Kidney tubule cell (primary cell): ENCODE measurements at regions not wholly inside any gene's neighbourhood (a gene's known extent, or its start where the extent isn't known, plus 50 kb on each side); places are given as distances from the start of the nearest gene placed in this dataset.
"Not testable (repeated sequence)": the region's sequence is repeated elsewhere in the genome, so short reads cannot be mapped to it uniquely, and the experiment has no call there.

ENCODE experiments used
- DNase-seq: peaks from one replicate; pipeline ENCODE4 v3.0.0-alpha.2; 2018; ENCODE audit warnings: low spot score

GRCh38 chr16:64297863-64298600, 823.8 kb downstream of the CDH11 start:
- no peak for DNase-seq

GRCh38 chr16:64295466-64295865, 826.4 kb downstream of the CDH11 start:
- no peak for DNase-seq

- no peak for DNase-seq
Measured at GRCh38 chr16:64292953-64293352, 828.9 kb downstream of the CDH11 start.

- DNase-seq: no peak
Measured at GRCh38 chr16:64292161-64292560, 829.7 kb downstream of the CDH11 start.

DNA sequence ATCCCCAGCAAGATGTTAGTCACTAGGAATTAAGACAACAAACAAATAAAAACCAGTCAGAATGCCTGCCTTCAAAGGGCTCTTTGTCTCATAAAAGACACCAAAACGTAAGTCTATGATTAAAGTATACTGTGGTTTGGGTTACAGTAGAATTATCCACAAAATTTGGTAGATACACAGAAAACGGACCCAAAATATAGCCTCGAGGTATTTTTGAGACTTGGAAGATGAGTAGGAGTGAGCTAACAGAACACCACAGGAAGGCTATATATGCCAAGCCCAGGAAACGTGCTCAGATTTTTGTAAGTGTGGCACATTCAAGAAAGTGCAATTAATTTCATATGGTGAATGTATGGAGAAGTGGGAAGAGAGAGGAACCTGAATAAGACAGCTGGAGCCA, 831.4 kb downstream of the CDH11 start:
- DNase-seq: no peak

DNA sequence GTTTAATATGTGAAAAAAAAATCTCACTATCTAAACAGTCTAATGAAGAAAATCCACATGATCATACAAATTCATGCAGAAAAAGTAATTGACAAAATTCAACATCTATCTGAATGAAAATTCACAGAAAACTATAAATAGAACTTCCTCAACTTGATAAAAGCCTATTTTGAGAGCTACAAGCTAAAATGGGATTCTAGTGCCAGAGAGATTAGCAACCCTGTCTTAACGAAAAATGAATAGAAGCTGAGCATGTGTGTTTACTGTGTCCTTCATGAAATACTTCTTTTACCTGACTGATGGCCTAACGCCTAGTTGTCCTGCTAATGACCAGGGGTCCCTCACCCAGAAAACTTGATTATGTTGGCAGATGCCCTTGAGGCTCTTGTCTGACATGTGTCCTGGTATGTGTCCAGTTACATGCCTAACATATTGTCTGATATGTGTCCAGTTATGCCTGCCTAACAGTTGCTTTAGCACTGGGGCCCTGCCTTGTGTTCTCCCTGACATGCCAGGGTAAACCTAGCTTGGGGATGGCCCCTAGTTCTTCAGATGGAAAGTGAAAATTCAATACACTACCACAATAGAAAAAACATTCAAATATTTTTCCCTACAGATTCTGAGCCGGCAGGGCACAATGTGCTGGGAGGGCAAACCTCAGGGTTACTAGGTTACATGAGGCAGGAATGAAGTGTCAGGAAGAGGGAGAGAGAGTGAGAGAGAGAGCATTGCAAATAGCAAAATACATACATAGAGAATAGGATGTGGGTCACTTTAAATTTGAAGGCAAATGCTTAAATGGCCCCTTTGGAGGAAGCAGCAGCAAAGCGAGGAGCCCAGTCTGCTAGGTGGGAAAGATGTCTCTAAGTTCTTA, 834.0 kb downstream of the CDH11 start:
- DNase-seq: no peak

GRCh38 chr16:64282181-64282580, 839.7 kb downstream of the CDH11 start:
- no peak for DNase-seq

GRCh38 chr16:64280317-64280716, 841.5 kb downstream of the CDH11 start:
- DNase-seq: no peak

- DNase-seq: peak; percentile 1
Measured at GRCh38 chr16:64278196-64278595, 843.7 kb downstream of the CDH11 start.

GRCh38 chr16:64276646-64277045, 845.2 kb downstream of the CDH11 start:
- DNase-seq: no peak

DNA sequence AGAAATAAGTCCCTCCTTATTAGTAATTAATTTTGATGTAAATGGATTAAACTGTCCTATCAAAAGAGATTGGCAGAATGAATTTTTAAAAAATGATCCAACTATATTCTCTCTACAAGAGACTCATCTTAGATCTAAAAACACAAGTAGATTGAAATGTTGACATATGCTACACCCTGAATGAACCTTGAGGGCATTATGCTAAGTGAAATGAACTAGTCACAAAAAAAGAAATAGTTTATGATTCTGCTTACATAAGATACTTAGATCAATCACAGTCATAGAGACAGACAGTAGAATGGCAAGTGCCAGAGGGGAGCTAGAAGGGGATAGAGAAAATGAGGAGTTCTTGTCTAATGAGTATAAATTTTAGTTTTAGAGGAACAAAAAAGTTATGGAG, 849.8 kb downstream of the CDH11 start:
- DNase-seq: no peak

DNA sequence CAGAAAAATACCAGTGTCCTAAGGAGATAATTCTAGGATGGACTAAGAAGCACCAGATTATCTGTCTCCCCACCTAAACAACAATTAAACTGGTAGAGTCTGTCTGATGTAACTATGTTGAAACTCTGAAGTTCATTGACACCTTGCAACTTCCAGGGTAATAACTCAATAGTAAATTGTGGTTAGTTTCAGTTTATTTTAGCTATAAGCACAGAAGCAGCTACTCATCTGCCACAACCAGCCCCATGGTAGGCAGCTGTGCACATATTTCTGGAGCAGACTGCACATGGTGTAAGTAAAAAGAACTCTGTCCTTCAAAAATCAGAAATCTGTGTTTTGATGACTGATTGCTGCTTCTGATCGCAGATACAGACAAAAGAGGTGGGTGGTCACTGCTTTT, 852.1 kb downstream of the CDH11 start:
- DNase-seq: no peak

DNA sequence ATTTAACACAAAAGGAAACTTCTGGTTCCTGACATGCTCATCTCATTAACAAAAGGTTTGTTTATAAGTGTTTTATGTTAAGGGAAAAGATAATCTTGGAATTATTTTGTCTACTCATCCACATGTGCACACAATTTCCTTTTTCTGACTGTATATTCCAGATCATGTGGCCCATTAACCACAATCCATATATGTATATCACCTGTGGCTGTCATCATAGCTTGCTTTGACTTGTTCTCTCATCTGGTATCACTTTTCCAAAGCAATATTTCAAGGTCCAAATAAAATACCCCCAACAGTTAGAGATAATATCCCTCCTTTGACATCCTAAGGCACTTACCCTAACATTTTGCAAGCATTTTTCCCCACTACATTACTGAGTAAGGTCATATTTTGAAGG, 856.1 kb downstream of the CDH11 start:
- DNase-seq: no peak

DNA sequence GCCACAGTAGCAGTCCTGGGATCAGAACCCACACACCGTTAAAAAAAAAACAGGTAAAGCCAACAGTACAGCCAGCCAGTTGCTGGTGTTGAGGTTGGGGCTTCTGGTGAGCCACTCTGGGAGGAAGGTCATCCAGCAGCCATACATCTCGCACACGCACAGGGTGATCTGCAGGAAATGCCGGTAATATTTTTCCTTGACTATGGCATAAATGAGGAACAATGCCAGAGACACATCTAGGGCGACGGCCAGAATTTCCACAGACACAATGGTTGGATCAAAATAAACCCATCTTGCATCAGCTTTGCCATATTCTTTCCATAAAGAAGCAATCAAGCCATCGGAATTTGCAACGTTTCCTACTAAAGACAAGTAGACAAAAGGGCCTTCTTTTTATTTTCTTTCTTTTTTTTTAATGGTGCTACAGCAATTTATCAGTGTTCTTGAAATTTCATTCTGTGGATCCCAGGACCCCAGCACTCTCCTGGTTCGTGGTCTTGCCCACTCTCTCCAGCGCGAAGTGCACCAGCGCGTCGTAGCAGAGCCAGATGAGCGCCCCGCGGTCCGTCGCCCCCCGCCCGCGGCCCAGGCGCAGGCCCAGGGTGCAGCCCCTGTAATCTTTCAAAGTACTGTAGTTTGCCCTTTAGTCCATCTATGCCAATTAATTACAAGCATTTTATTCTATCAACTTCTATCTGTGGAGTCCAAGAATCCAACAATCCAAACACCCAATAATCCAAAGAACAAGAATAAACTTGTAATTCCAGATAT, 861.0 kb downstream of the CDH11 start:
- DNase-seq: not testable (repeated sequence)

DNA sequence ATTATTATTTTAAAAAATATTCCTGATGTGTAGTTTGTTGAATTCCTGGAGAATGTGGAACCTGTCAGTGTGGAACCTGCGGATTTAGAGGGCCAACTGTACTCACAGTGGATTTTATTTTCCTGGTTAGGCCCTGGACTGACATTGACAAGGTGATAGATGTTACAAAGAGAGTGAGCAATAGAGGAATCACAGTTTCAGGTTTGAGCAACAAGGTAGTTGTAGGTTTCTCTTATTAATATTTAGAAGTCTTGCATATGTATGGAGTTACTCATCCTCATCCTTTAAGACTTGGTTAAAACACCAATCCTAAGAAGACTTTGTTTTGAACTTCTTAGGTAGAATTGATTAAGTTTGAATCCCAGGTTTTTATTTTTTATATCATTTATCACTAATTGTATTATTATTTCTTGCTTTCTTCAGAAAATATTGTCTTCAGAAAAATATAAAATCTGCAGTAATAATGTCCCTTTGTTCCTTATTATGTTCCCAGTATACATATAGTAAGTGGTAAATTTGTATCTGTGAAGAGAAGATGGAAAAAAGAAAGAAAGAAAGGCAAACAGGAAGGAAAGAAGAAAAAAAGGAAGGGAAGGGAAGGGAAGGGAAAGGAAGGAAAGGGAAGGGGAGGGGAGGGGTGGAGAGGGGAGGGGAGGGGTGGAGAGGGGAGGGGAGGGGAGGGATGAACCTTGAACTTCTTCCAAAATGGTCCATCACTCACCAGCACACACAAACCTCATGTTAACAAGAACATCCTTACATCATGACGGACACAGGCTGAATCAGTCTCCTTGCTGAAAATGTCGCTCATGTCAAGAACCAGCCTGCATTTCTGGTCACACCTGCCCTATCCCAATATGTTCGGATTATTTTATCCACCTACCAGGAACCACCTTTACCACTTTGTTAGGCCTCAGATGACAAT, 867.2 kb downstream of the CDH11 start:
- DNase-seq: peak; percentile 34

DNA sequence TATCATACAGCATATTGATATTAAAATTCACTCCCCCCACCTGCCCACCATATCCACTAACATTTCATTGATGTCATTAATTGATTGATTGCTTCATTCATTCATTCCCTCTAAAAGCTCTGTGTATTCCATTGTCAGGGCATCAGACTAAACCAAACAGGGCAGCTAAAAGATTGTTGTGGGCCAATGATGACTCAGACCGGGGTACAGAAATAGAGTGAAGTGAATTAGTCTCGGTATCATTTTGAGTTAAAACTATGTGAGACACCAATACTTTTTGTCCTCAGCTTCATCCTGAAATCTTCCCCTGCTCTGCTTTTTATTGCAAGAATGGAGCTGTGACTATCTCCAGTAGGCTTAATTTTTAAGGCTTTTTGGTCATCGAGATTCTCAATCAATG, 868.3 kb downstream of the CDH11 start:
- no peak for DNase-seq

DNA sequence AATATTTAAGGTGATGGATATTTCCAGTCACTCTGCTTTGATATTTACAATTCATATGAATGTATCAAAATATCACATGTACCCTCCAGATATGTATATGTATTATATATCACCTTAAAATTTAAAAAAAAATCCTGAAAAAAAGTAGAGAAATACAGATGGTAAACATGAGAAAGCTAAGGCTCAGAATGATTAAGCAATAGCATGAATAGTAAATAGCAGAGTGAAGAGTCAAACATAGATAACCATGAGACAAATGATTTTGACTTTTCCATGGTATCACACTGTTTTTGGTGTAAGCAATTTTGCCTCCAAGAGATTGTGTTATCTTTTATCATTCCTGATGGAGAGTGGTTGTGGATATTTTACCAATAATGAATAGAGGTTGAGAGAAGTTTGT, 868.8 kb downstream of the CDH11 start:
- DNase-seq: no peak

DNA sequence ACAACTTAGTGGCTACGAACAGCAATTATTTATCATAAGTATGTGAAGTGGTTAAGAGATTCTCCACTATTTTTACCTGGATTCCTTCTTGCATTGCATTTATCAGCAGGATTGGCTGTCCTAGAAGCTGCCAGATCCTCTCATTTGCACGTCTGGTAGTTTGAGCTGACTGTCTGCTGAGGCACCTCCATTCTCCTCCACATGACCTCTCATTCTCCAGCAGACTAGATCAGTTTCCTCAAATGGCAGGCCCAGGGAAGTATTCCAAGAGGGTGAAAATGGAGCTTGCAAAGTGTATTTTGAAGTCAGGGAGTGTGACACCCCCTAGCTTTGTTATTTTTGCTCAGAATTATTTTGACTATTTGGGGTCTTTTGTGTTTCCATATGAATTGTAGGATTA, 870.1 kb downstream of the CDH11 start:
- no peak for DNase-seq

DNA sequence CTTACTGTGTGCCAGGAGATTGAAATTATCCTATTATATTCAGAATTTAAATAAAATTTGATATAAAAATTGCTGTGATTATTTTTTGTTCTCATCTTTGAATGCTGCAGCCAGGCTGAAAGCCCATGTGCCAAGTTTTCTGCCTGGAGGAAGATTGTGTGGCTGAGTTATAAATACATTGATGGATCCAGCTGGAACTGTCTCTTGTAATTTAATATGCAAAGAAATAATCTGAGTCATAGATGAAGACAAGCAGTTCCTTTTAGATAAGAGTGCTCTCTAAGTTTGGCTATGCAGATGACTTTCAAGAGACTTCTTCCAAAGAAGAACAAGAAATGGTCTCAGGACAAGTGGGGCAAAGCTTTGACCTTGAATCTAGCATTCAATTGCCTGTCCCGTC, 871.0 kb downstream of the CDH11 start:
- DNase-seq: no peak

DNA sequence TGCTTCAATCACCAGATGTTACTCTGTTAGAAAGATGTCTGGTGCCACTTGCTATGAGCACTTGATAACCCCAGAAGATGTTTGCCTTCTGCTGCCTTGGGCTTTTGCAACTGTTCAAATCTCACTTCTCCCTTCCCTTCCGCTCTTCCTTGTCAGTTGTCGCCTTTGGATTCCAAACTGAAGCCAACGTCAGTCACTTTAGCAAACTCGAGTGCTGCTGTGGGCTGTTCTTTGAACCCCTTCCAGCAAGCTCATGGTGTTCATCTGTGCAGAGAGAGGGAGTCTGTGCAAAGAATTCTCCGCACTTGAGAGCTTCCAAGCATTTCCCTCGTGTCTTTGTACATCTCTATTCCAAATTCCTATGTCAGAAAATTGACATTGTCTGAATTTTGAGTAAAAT, 879.4 kb downstream of the CDH11 start:
- no peak for DNase-seq

DNA sequence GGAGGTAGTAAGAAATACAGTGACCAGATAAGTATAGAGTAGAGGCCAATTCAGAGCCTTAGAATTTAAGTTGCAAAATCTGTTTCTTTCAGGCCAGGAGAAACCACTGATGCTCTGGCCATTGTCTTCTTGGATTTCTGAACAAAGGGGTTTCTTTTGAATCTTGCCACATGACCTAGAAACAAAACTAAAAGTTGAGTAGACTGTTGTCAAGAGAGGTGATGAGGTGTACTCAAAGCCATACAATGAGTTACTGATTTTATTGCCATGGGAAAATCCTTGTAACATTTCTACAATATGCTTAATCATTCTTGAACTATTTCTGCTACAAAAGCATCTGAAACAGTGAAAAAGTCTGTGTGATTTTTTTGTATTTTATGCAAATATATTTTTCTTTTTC, 881.3 kb downstream of the CDH11 start:
- DNase-seq: peak; percentile 78

- DNase-seq: peak; percentile 4
Measured at GRCh38 chr16:64238571-64238970, 883.3 kb downstream of the CDH11 start.
